Activated CD4-positive, alpha-beta T cell treated with anti-CD3 and anti-CD28 coated beads, Interleukin-2, amount 10 ng/mL, durations not matched to agents 24 days and 14 days (primary cell): ENCODE measurements at regions not wholly inside any gene's neighbourhood (a gene's known extent, or its start where the extent isn't known, plus 50 kb on each side); places are given as distances from the start of the nearest gene placed in this dataset.
"Not testable (repeated sequence)": the region's sequence is repeated elsewhere in the genome, so short reads cannot be mapped to it uniquely, and the experiment has no call there.

Experiments
- DNase-seq: peaks from one replicate; pipeline ENCODE4 v3.0.0; 2022
- H3K27ac Mint-ChIP-seq: one replicate; pipeline ENCODE4 v1.8.0; 2022; ENCODE audit warnings: mild to moderate bottlenecking, mixed read lengths
- H3K27me3 Mint-ChIP-seq: one replicate; pipeline ENCODE4 v1.8.0; 2022; ENCODE audit warnings: mixed read lengths
- H3K36me3 Mint-ChIP-seq: one replicate; pipeline ENCODE4 v1.8.0; 2022; ENCODE audit warnings: low read depth, mild to moderate bottlenecking, mixed read lengths
- H3K4me1 Mint-ChIP-seq: one replicate; pipeline ENCODE4 v1.8.0; 2021; ENCODE audit warnings: mixed read lengths
- H3K4me3 Mint-ChIP-seq: one replicate; pipeline ENCODE4 v1.8.0; 2022; ENCODE audit warnings: mild to moderate bottlenecking, moderate library complexity, mixed read lengths
- H3K9me3 Mint-ChIP-seq: one replicate; pipeline ENCODE4 v1.8.0; 2021; ENCODE audit warnings: mixed read lengths
- intact Hi-C: fragments of 100-400 bp; cut with micrococcal nuclease; formaldehyde crosslinking; loops from one replicate; pipeline ENCODE4 v1.15.1; 2023

GRCh38 chr3:40723083-40723660 lies 198.4 kb downstream of the ZNF621 start:
- no peaks in the 10 kb centered on the region for H3K9me3 Mint-ChIP-seq
- H3K4me1 Mint-ChIP-seq: no peaks in the 10 kb centered on the region
- H3K27me3 Mint-ChIP-seq: peaks cover 6% of the 10 kb centered on the region
- intact Hi-C loops: no loop called here
- no peak overlapping the region for H3K27ac Mint-ChIP-seq
- peak; percentile 9 for DNase-seq
- no peak overlapping the region for H3K4me3 Mint-ChIP-seq
- no peaks in the 10 kb centered on the region for H3K36me3 Mint-ChIP-seq

DNA sequence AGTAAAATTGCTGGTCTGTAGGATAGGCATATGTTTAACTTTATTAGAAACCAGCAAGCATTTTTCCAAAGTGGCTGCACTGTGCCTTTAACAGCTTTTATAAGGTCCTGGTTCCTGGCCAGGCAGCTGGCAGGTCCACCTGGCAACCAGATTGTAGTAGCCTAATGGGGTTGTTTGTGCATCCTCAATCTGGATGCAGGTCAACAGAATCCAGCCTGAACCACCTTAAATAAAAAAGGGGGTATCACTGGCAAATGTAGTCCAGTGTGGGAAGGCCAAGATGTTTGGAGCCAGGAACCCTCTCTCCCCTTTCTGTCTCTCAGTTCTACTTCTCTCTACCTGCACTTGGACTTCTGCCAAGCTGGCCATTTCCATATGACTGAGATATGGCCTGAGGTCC lies 200.3 kb downstream of the ZNF621 start:
- peaks cover 6% of the 10 kb centered on the region for H3K27me3 Mint-ChIP-seq
- peaks cover 6% of the 10 kb centered on the region for H3K9me3 Mint-ChIP-seq
- intact Hi-C loops: no loop called here

GRCh38 chr3:40731445-40731844 lies 206.7 kb downstream of the ZNF621 start:
- H3K4me3 Mint-ChIP-seq: no peak overlapping the region
- H3K9me3 Mint-ChIP-seq: peaks cover 10% of the 10 kb centered on the region
- DNase-seq: no peak
- no peaks in the 10 kb centered on the region for H3K36me3 Mint-ChIP-seq
- no peak overlapping the region for H3K27ac Mint-ChIP-seq
- peaks cover 5% of the 10 kb centered on the region for H3K27me3 Mint-ChIP-seq
- intact Hi-C loops: no loop called here
- no peaks in the 10 kb centered on the region for H3K4me1 Mint-ChIP-seq

More for the DNA sequence above, 200.3 kb downstream of the ZNF621 start:
- H3K4me1 Mint-ChIP-seq: no peaks in the 10 kb centered on the region
- no peak for DNase-seq
- no peak overlapping the region for H3K4me3 Mint-ChIP-seq
- H3K36me3 Mint-ChIP-seq: no peaks in the 10 kb centered on the region
- no peak overlapping the region for H3K27ac Mint-ChIP-seq

DNA sequence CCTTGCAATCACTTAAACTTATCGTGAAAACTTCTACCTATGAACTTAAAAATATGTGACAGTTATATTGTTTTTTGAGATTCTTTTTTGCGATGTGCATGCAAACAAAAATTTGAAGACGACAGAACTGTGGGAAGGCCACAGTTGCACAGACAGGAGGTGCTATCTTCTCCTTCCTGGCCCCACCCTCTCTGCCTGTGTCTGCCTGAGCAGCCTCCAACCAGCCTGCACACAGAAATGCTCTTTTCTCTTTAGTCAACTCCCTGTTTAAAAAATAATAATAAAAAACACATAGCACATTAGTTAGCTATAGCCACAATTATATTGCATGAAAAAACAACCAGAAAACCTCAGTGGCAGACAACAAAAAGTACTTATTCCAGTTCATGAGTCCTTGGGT lies 212.2 kb downstream of the ZNF621 start:
- Mint-ChIP-seq H3K9me3 (peaks cover 4% of the 10 kb centered on the region), H3K4me3 (no peak overlapping the region), H3K4me1 (no peaks in the 10 kb centered on the region), H3K36me3 (no peaks in the 10 kb centered on the region), H3K27me3 (peaks cover 5% of the 10 kb centered on the region), H3K27ac (no peak overlapping the region)
- intact Hi-C loops: no loop called here
- no peak for DNase-seq

DNA sequence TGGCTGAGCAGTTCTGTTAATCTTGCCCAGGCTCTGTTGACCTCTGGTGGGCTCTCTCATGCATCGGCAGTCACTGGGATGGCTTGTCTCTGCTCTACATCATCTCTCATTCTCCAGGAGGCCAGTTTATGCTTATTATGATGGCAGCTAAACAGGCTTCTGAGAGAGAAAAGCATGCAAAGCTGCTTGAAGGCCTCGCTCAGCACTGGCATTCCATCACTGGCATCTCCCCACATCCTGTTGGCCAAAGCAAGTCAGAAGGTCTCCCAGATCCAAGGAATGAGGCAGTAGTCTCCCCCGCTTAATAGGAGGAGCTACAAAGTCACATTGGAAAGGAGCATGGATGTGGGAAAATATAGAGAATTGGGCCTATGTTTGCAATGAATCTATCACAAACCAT lies 212.6 kb downstream of the ZNF621 start:
- Mint-ChIP-seq H3K27ac (no peak overlapping the region), H3K27me3 (peaks cover 5% of the 10 kb centered on the region), H3K9me3 (peaks cover 4% of the 10 kb centered on the region), H3K4me1 (no peaks in the 10 kb centered on the region), H3K36me3 (no peaks in the 10 kb centered on the region), H3K4me3 (no peak overlapping the region)
- intact Hi-C loops: no loop called here
- no peak for DNase-seq

DNA sequence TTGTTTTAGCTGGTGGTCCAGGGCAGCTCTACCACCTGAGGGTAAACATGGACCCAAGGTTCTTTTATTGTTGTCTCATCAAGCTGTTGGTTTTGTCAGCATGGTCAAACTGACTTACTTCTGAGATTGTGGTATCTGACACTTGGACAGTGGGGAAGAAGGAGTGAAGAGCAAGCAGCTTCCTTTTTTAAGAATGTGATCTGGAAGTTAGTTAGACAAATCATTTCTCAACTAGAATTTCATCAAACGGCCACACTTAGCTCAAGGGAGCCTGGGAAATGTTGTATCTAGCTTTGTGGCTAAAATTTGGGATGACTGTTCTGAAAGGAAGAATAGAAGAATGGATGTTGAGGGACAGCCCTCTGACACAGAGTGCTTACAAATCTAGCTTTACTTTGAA lies 215.2 kb downstream of the ZNF621 start:
- intact Hi-C loops: no loop called here

GRCh38 chr3:40741729-40742128 lies 217.0 kb downstream of the ZNF621 start:
- intact Hi-C loops: no loop called here
- H3K9me3 Mint-ChIP-seq: no peaks in the 10 kb centered on the region
- no peak overlapping the region for H3K27ac Mint-ChIP-seq
- H3K36me3 Mint-ChIP-seq: no peaks in the 10 kb centered on the region
- DNase-seq: no peak
- H3K4me3 Mint-ChIP-seq: no peak overlapping the region
- no peaks in the 10 kb centered on the region for H3K4me1 Mint-ChIP-seq
- peaks cover 3% of the 10 kb centered on the region for H3K27me3 Mint-ChIP-seq

More for the DNA sequence above, 215.2 kb downstream of the ZNF621 start:
- peaks cover 3% of the 10 kb centered on the region for H3K27me3 Mint-ChIP-seq
- no peaks in the 10 kb centered on the region for H3K9me3 Mint-ChIP-seq
- H3K36me3 Mint-ChIP-seq: no peaks in the 10 kb centered on the region
- H3K4me3 Mint-ChIP-seq: no peak overlapping the region
- no peaks in the 10 kb centered on the region for H3K4me1 Mint-ChIP-seq
- DNase-seq: no peak
- H3K27ac Mint-ChIP-seq: no peak overlapping the region

DNA sequence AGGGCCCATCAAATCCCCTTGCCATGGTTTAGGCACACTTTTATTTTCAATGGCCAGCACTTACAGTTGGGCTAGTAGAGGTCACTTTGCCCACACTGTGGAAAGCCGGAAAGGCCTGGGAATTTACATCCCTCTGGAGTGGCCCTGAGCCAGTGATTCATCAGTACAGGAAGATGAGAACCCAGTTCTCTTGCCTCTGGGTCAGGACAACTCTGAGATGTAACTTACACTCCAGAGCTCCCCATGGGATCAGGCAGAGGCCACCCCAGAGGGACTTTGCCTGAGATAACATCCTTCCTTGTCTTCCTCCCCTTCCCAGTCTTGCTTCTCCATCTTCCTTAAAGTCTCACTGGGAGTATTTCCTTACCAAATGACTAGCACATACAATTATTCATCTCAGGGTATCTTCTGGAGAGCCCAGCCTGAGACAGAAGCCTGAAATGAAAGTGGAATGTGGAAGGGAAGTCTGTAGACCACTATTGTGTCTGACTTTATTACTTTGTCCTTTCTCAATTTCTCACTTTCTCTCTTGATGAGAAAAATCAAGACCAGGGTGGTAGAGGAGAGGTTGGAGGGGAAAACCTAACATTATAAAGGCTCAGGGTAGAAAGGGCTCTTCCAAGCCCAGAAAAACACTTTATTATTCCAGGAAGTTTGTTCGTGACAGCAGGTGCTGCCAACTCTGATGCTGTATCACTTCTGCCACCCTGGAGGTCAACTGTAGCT lies 220.8 kb downstream of the ZNF621 start:
- Mint-ChIP-seq H3K4me1 (no peaks in the 10 kb centered on the region), H3K9me3 (no peaks in the 10 kb centered on the region), H3K4me3 (no peak overlapping the region), H3K27ac (no peak overlapping the region), H3K27me3 (peaks cover under 1% of the 10 kb centered on the region), H3K36me3 (no peaks in the 10 kb centered on the region)
- no peak for DNase-seq
- intact Hi-C loops: no loop called here

DNA sequence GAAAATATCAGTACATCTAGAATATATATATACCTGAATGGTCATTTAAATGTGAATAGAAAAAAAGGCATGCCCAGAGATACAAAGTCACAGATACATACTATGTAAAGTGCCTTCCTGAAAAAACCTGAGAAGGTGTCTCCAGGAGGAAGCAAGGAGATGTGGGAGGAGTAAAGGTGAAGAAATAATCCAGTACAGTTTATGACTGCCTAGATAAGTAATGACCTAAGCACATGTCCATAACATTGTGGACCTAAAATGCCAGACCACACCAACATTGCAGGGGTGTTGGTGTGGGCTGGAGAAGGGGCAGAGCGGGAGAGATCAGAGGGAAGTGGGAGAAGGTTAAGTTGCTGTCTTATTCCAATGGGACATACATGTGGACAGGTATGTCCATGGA lies 226.9 kb downstream of the ZNF621 start:
- DNase-seq: no peak
- H3K36me3 Mint-ChIP-seq: no peaks in the 10 kb centered on the region
- no peaks in the 10 kb centered on the region for H3K4me1 Mint-ChIP-seq
- no peaks in the 10 kb centered on the region for H3K27me3 Mint-ChIP-seq
- H3K4me3 Mint-ChIP-seq: no peak overlapping the region
- H3K9me3 Mint-ChIP-seq: no peaks in the 10 kb centered on the region
- H3K27ac Mint-ChIP-seq: no peak overlapping the region
- intact Hi-C loops: no loop called here

DNA sequence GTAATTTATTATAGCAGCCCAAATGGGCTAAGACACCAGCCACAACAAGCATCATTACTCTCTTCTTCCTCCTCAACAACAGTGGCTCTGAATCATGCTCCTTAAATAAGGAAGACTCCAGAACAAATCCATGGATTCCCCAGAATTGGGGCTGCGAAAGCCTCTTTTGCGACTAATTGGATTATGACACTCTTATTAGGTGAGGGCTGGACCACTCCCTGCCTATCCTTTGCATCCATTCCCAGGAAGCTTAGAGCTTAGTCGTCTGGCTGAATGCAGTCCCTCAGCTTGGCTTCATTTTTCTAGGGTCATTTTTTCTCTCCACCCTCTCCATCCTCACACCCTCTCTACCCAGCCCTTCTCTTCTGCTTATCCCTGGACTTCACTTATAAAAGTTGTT lies 227.7 kb downstream of the ZNF621 start:
- Mint-ChIP-seq H3K27ac (no peak overlapping the region), H3K4me3 (no peak overlapping the region), H3K9me3 (no peaks in the 10 kb centered on the region), H3K27me3 (no peaks in the 10 kb centered on the region), H3K36me3 (no peaks in the 10 kb centered on the region), H3K4me1 (no peaks in the 10 kb centered on the region)
- DNase-seq: no peak
- intact Hi-C loops: no loop called here

- Mint-ChIP-seq H3K9me3 (no peaks in the 10 kb centered on the region), H3K27me3 (no peaks in the 10 kb centered on the region), H3K4me1 (no peaks in the 10 kb centered on the region), H3K27ac (no peak overlapping the region), H3K4me3 (no peak overlapping the region), H3K36me3 (no peaks in the 10 kb centered on the region)
- intact Hi-C loops: no loop called here
- DNase-seq: no peak
These were observed 228.6 kb downstream of the ZNF621 start for GRCh38 chr3:40753291-40753770.

GRCh38 chr3:40753951-40754350 lies 229.2 kb downstream of the ZNF621 start:
- no peaks in the 10 kb centered on the region for H3K4me1 Mint-ChIP-seq
- intact Hi-C loops: no loop called here
- H3K27me3 Mint-ChIP-seq: no peaks in the 10 kb centered on the region
- no peaks in the 10 kb centered on the region for H3K9me3 Mint-ChIP-seq
- no peak overlapping the region for H3K4me3 Mint-ChIP-seq
- no peak overlapping the region for H3K27ac Mint-ChIP-seq
- no peaks in the 10 kb centered on the region for H3K36me3 Mint-ChIP-seq
- DNase-seq: no peak

DNA sequence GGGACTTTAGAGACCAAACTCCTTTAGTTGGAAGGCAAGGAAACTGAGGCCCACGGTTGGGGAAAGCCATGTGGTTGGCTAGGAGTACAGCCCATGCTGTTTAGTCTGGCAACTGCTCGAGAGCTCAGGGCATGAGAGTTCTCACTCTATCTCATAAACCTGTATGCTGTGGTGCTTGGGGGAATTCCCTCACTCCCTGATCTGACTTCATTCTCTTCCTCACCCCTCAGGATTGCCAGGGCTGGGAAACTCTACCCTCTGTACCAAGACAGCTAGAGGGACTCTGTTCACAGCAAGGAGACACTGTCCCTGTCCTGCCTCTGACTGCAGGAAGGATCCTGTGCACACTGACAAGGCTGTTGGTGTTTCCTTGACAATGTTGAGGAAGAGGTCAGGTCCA lies 230.2 kb downstream of the ZNF621 start:
- intact Hi-C loops: no loop called here

GRCh38 chr3:40756500-40756899 lies 231.7 kb downstream of the ZNF621 start:
- H3K27me3 Mint-ChIP-seq: peaks cover 2% of the 10 kb centered on the region
- H3K27ac Mint-ChIP-seq: no peak overlapping the region
- H3K9me3 Mint-ChIP-seq: no peaks in the 10 kb centered on the region
- no peak for DNase-seq
- no peaks in the 10 kb centered on the region for H3K36me3 Mint-ChIP-seq
- intact Hi-C loops: no loop called here
- H3K4me1 Mint-ChIP-seq: no peaks in the 10 kb centered on the region
- H3K4me3 Mint-ChIP-seq: no peak overlapping the region

More for the DNA sequence above, 230.2 kb downstream of the ZNF621 start:
- H3K27me3 Mint-ChIP-seq: peaks cover 1% of the 10 kb centered on the region
- H3K4me3 Mint-ChIP-seq: no peak overlapping the region
- H3K36me3 Mint-ChIP-seq: no peaks in the 10 kb centered on the region
- H3K4me1 Mint-ChIP-seq: no peaks in the 10 kb centered on the region
- no peak overlapping the region for H3K27ac Mint-ChIP-seq
- no peaks in the 10 kb centered on the region for H3K9me3 Mint-ChIP-seq
- no peak for DNase-seq

- H3K36me3 Mint-ChIP-seq, DNase-seq, H3K27ac Mint-ChIP-seq, intact Hi-C loops, H3K4me1 Mint-ChIP-seq, H3K4me3 Mint-ChIP-seq, H3K27me3 Mint-ChIP-seq: not testable (repeated sequence)
- peaks cover 10% of the 10 kb centered on the region for H3K9me3 Mint-ChIP-seq
These were observed 238.0 kb downstream of the ZNF621 start for GRCh38 chr3:40762771-40763170.
